NCI-H1105 (cell line): ENCODE measurements at regions not wholly inside any gene's neighbourhood (a gene's known extent, or its start where the extent isn't known, plus 50 kb on each side); places are given as distances from the start of the nearest gene placed in this dataset.

Source experiments
- DNase-seq: peaks from one replicate; lab custom pipeline; 2025; lab: John Stamatoyannopoulos, UW

DNA sequence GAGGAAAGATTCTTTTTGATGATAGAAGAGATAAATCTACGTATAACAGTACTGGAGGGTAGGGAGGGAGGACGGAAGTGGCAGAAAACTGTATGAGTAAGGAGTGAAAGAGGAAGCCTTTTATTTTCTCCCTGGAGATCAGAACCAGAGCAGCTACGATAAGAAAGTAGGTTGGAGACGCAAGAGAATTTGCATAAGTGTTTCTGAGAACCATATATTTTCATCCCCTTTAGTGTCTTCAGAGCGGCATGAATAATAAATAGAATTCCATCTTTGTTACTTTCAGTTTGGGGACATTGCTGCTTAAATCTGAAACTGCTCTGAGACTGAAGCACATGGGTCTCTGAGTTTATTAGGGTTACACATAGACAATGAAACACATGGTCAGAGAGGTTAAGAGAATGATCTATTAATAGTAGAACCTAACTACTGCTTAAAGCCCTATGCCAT lies 230.2 kb upstream of the TNP1 start:
- no peak for DNase-seq

- DNase-seq, result no peak
Observed at GRCh38 chr2:217086718-217087117, 226.9 kb upstream of the TNP1 start.

GRCh38 chr2:217086038-217086522 lies 226.2 kb upstream of the TNP1 start:
- DNase-seq, result no peak

- no peak for DNase-seq
Observed at GRCh38 chr2:217085543-217085942, 225.7 kb upstream of the TNP1 start.

GRCh38 chr2:217081799-217082198 lies 221.9 kb upstream of the TNP1 start:
- no peak for DNase-seq

GRCh38 chr2:217079165-217079564 lies 219.3 kb upstream of the TNP1 start:
- DNase-seq, result no peak

GRCh38 chr2:217077831-217078407 lies 218.1 kb upstream of the TNP1 start:
- no peak for DNase-seq

GRCh38 chr2:217076657-217077232 lies 216.9 kb upstream of the TNP1 start:
- DNase-seq, result no peak

- DNase-seq, result no peak
Observed at GRCh38 chr2:217076058-217076435, 216.2 kb upstream of the TNP1 start.

DNA sequence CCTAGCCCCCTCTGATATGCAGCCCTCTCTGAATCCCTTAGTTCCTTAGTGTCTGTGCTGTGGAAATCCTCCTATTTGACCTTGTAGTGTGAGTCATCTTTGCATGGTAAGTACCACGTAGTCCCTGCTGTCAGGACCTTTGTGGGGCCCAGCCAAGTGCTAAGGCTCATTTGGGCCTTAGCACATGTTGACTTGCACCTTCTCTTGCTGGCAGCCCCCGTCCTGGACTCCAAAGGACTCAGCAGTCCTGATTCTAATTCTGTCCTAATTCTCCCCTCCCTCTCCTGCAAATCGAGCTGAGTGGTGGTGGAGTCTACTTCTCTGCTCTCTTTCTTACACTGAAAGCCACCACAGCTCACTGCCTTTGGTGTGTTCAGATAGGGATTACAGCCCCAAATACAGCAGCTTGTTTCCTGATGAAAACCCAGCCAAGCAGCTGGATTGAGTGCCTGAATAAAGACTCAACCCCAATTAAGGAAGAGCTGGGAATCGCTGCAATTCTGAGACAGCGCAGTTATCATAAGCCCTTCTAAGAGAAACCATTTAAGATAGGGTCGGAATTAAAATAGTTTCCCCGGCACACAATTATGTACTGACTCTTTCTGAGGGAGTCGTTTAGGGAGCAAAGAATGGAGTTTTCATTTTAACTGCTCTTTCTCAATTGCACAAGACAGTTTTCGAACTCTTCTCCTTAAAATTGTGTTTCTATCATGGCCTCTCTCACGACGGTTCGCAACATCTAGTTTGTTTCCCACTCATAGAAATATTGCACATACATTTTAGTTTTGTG lies 215.6 kb upstream of the TNP1 start:
- no peak for DNase-seq

- DNase-seq, result no peak
Observed at GRCh38 chr2:217074576-217075255, 214.9 kb upstream of the TNP1 start.

DNA sequence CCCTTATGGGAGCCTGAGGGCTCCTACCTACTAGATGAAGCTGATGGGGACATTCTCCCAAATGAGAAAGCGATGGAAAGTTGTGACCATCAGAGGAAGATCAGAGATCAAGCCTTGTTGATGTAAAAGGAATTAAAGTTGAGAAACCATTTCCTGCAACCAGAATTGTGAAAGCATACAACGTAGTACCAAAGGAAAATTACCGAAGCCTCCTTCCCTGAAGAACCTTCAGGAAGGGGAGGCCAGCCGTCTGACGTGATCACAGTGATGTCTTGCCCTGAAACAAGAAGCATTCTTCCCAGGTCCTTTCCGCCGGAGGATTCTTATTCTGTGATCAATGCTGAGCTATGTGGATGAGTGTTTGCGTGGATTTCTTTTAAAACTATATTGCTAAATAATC lies 211.6 kb upstream of the TNP1 start:
- no peak for DNase-seq

- DNase-seq, result no peak
Observed at GRCh38 chr2:217070611-217071010, 210.7 kb upstream of the TNP1 start.

- no peak for DNase-seq
Observed at GRCh38 chr2:217070043-217070430, 210.2 kb upstream of the TNP1 start.

- no peak for DNase-seq
Observed at GRCh38 chr2:217069263-217070042, 209.6 kb upstream of the TNP1 start.

DNA sequence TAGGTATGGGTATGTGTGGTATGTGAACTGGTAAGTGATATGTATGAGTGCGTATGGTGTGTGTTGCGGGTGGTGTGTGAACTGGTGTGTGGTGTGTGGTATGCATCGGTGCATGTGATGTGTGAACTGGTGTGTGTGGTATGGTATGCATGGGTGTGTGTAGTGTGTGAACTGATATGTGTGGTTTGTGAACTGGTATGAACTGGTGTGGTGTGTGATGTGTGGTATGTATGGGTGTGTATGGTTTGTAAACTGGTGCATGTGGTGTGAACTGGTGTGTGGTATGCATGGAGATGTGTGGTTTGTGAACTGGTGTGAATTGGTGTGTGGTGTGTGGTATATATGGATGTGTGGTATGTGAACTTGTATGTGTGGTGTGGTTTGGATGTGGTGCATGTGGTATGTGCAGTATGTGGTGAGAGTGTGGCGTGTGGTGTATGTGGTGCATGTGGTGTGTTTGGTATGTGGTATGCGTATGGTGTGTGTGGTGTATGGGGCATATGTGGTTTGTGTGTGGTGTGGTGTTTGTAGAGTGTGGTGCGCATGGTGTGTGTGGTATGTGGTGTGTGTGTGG lies 208.9 kb upstream of the TNP1 start:
- no peak for DNase-seq

GRCh38 chr2:217067787-217068186 lies 207.9 kb upstream of the TNP1 start:
- DNase-seq, result no peak

- no peak for DNase-seq
Observed at GRCh38 chr2:217066510-217067270, 206.8 kb upstream of the TNP1 start.

DNA sequence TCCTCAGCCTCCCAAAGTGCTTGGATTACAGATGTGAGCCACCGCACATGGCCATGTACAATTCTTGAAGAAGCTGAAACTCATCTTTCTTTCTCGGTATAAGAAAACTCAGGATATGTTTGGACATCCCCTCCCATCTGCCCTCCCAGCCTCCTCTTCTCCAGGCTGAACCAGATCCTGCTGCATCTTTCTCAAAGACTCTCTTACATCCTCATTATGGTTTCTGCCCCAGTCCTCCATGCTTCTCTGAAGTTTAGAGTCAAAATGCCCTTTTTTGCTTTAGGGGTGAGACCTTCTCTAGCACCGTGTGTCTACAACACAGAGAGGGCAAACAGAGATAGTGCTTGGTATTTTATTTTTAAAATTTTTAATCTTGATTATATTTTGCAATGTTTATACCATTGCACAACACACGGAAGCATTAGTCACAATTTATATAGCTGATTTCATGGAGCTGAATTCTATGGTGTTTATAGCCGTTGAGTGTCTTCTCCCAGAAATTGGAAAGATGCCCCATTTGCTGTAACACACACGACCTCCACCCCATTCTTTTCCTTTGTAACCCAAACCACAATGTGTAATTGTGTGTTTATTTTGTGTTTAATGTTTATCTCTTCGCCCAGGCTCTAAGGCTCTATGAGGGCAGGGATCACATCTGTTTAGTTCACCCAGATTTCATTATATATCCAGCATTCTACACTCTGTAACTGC lies 206.0 kb upstream of the TNP1 start:
- DNase-seq, result no peak

GRCh38 chr2:217065012-217065290 lies 205.1 kb upstream of the TNP1 start:
- DNase-seq, result no peak
